Kidney epithelial cell (primary cell): ENCODE measurements at regions not wholly inside any gene's neighbourhood (a gene's known extent, or its start where the extent isn't known, plus 50 kb on each side); places are given as distances from the start of the nearest gene placed in this dataset.

ENCODE experiments used
- DNase-seq: peaks from one replicate; pipeline ENCODE4 v3.0.0-alpha.2; 2010; ENCODE audit warnings: low read depth
- H3K27me3 ChIP-seq: 2 replicates; pipeline ENCODE4 v1.6.0; 2011; ENCODE audit warnings: low read length; ENCODE audit not compliant: control insufficient read depth, insufficient read depth
- H3K36me3 ChIP-seq: 2 replicates; pipeline ENCODE4 v1.5.1; 2011; ENCODE audit warnings: low read length; ENCODE audit not compliant: control insufficient read depth, insufficient read depth
- H3K4me3 ChIP-seq: 2 replicates; pipeline ENCODE4 v1.5.1; 2011; ENCODE audit warnings: low read depth, mild to moderate bottlenecking, control low read depth, low read length
- CTCF ChIP-seq: IDR thresholded peaks from 2 replicates; pipeline ENCODE4 v1.5.1; 2011; ENCODE audit warnings: mild to moderate bottlenecking, moderate library complexity, low read length, control low read depth, inconsistent platforms; ENCODE audit not compliant: insufficient read depth, poor library complexity, severe bottlenecking

GRCh38 chr5:38768412-38769211 lies 77.2 kb upstream of the OSMR start:
- Histone ChIP-seq H3K4me3 (no peak overlapping the region), H3K36me3 (no peaks in the 10 kb centered on the region), H3K27me3 (no peaks in the 10 kb centered on the region)
- no peak for TF ChIP-seq CTCF
- no peak for DNase-seq

GRCh38 chr5:38772471-38772870 lies 73.3 kb upstream of the OSMR start:
- H3K27me3 ChIP-seq: no peaks in the 10 kb centered on the region
- DNase-seq: no peak
- no peak overlapping the region for H3K4me3 ChIP-seq
- no peak for TF ChIP-seq CTCF
- H3K36me3 ChIP-seq: no peaks in the 10 kb centered on the region

- no peaks in the 10 kb centered on the region for H3K36me3 ChIP-seq
- DNase-seq: no peak
- no peak for TF ChIP-seq CTCF
- H3K4me3 ChIP-seq: no peak overlapping the region
- no peaks in the 10 kb centered on the region for H3K27me3 ChIP-seq
Observed at GRCh38 chr5:38775218-38775840, 70.5 kb upstream of the OSMR start.

GRCh38 chr5:38776149-38776896 lies 69.5 kb upstream of the OSMR start:
- DNase-seq: no peak
- Histone ChIP-seq H3K27me3 (no peaks in the 10 kb centered on the region), H3K4me3 (no peak overlapping the region), H3K36me3 (no peaks in the 10 kb centered on the region)
- TF ChIP-seq CTCF: no peak

GRCh38 chr5:38777111-38777510 lies 68.7 kb upstream of the OSMR start:
- no peaks in the 10 kb centered on the region for H3K27me3 ChIP-seq
- no peak overlapping the region for H3K4me3 ChIP-seq
- no peak for DNase-seq
- no peaks in the 10 kb centered on the region for H3K36me3 ChIP-seq
- no peak for TF ChIP-seq CTCF
